HL-60 (cell line): ENCODE measurements at regions not wholly inside any gene's neighbourhood (a gene's known extent, or its start where the extent isn't known, plus 50 kb on each side); places are given as distances from the start of the nearest gene placed in this dataset.

ENCODE experiments used
- DNase-seq, 2 experiments: peaks; one replicate each; pipeline ENCODE4 v3.0.0-alpha.2; 2010 to 2020; ENCODE audit warnings: low read depth in 1 of 2, low spot score in 1 of 2
- H3K27ac ChIP-seq: fragments of 250-450 bp; sonication (Bioruptor Pico); replicated peaks from 2 replicates; pipeline ENCODE4 v1.5.1; 2020; ENCODE audit warnings: mild to moderate bottlenecking, moderate library complexity
- H3K27me3 ChIP-seq: fragments of 250-450 bp; sonication (Bioruptor Pico); 2 replicates; pipeline ENCODE4 v1.5.1; 2021; ENCODE audit warnings: mild to moderate bottlenecking, moderate library complexity; ENCODE audit not compliant: insufficient read depth, poor library complexity, severe bottlenecking
- H3K4me3 ChIP-seq: replicated peaks from 2 replicates; pipeline ENCODE4 v1.5.1; 2011; ENCODE audit warnings: mild to moderate bottlenecking, control low read depth, low read length; ENCODE audit not compliant: insufficient read depth
- CTCF ChIP-seq: IDR thresholded peaks from one replicate; pipeline ENCODE4 v1.5.1; 2011; ENCODE audit warnings: low read length, control low read depth, inconsistent platforms; ENCODE audit not compliant: insufficient read depth
- GABPA ChIP-seq: IDR thresholded peaks from 2 replicates; pipeline ENCODE4 v1.6.1; 2012; ENCODE audit warnings: low read depth
- POLR2AphosphoS5 ChIP-seq: IDR thresholded peaks from 2 replicates; pipeline ENCODE4 v1.6.1; 2012; ENCODE audit warnings: low read depth
- REST ChIP-seq: IDR thresholded peaks from 2 replicates; pipeline ENCODE4 v1.6.1; 2012; ENCODE audit warnings: low read depth; ENCODE audit not compliant: insufficient replicate concordance
- SPI1 ChIP-seq: IDR thresholded peaks from 2 replicates; pipeline ENCODE4 v1.6.1; 2012; ENCODE audit warnings: low read depth, mild to moderate bottlenecking, borderline replicate concordance

GRCh38 chr7:131265227-131265626, 62.4 kb upstream of the MKLN1 start:
- TF ChIP-seq POLR2AphosphoS5 (no peak), CTCF (no peak), GABPA (no peak), REST (no peak)
- DNase-seq = no peak
- Histone ChIP-seq H3K27ac (no peak overlapping the region), H3K4me3 (no peak overlapping the region), H3K27me3 (no peaks in the 10 kb centered on the region)

DNA sequence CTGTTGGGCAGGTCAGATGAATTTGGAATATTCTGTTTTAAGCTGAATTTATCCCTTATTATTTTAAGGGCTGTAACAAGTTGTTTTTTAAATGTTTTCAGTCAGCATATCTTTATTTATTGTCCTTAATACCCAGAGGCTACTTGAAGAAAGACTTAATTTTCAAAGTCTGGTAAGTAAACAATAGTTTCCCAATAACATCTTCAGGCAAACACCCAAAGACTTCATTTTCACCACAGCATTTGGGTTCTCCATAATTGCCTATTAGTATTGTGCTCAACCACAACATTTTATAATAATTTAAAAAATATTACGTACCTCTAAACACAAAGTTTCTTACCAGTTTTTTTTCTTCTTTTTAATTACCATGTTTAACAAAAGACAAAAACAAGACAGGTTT, 60.0 kb upstream of the MKLN1 start:
- Histone ChIP-seq H3K27ac (no peak overlapping the region), H3K4me3 (no peak overlapping the region)

DNA sequence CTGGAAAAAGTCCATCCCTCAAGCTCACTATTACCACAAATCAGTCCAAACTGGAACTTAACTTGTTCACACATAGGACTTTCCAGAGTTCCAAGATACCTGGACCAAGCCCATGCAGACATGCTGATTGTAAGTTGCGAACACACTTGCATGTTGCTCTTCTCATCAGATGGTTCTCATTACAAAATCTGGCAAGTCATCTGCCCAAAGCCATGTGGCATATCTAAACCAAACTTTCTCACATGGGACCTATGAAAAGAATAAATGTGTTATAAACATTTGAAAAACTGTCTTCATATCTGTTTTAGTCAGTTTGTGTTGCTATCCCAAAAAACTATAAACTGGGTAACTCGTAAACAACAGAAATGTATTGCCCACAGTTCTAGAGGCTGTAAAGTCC, 58.8 kb upstream of the MKLN1 start:
- TF ChIP-seq POLR2AphosphoS5 = no peak
- no peak for TF ChIP-seq REST
- TF ChIP-seq GABPA = no peak
- no peak for TF ChIP-seq CTCF
- TF ChIP-seq SPI1 = no peak
- Histone ChIP-seq H3K27ac (no peak overlapping the region), H3K27me3 (no peaks in the 10 kb centered on the region), H3K4me3 (no peak overlapping the region)
- no peak for DNase-seq

More for the DNA sequence above, 60.0 kb upstream of the MKLN1 start:
- no peaks in the 10 kb centered on the region for H3K27me3 ChIP-seq
- no peak for DNase-seq
- TF ChIP-seq CTCF (no peak), GABPA (no peak), SPI1 (no peak), REST (no peak), POLR2AphosphoS5 (no peak)
